ENCODE measurements at regions not wholly inside any gene's neighbourhood (a gene's known extent, or its start where the extent isn't known, plus 50 kb on each side); places are given as distances from the start of the nearest gene placed in this dataset.

DNA sequence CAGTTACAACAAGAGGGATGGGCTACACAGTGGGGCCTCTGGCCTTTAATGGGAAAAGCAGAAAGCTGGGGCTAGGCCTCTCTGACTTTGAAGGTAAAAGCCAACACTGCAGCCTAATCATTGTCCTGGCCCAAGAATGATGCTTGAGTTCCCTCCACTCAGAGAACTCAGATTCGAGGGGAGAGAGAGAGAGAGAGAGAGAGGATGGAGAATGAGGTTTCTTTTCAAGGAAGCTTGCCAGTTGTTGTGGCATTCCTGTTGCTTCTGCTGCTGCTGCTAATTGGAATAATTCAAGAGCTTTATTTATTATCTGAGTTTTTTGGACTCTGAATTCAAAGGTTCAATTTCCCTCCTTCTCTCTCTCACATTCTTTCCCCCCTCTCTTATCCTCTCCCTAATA, 144.6 kb upstream of the IRX6 start:
- FAIRE-seq (no peak), DNase-seq (ENCODE audit: low read depth, low spot score) (no peak)
- Histone ChIP-seq H3K36me3 (ENCODE audit: control insufficient read depth in 2 of 2, extremely low read depth in 1 of 2, insufficient read depth in 2 of 2, low read length in 2 of 2) (no peaks in the 10 kb centered on the region), H3K4me1 (ENCODE audit: control insufficient read depth, extremely low read depth, insufficient read depth, low read length) (no peaks in the 10 kb centered on the region), H3K27me3 (ENCODE audit: control insufficient read depth in 2 of 2, insufficient read depth in 2 of 2, low read length in 2 of 2) (no peaks in the 10 kb centered on the region), H3K4me3 (replicated peaks in 1 of 3; ENCODE audit: insufficient read depth in 1 of 3, low read depth in 1 of 3, low read length in 3 of 3) (no peak overlapping the region), H3K9me3 (replicated peaks; ENCODE audit: control insufficient read depth, insufficient read depth, low read length) (no peaks in the 10 kb centered on the region), H4K20me1 (replicated peaks; ENCODE audit: control insufficient read depth, extremely low read depth, insufficient read depth, low read length) (no peaks in the 10 kb centered on the region), H3K79me2 (ENCODE audit: control insufficient read depth, insufficient read depth, low read length) (no peaks in the 10 kb centered on the region), H3K9me1 (replicated peaks; ENCODE audit: control insufficient read depth, extremely low read depth, insufficient read depth, low read length) (no peaks in the 10 kb centered on the region), H3K4me2 (ENCODE audit: insufficient read depth, low read length) (no peak overlapping the region), H3K27ac (ENCODE audit: insufficient read depth, low read depth, low read length) (no peak overlapping the region), H3K9ac (replicated peaks; ENCODE audit: extremely low read depth, insufficient read depth, low read length) (no peak overlapping the region), H2AFZ (ENCODE audit: low read depth, low read length) (no peak overlapping the region)
- ChIA-PET CTCF (no interaction called here), POLR2A (no interaction called here)
- dilution Hi-C loops (cut with MboI; ENCODE audit: extremely low pct_ligation_motif_present, low sequenced_read_pairs) (no loop called here), intact Hi-C loops (cut with micrococcal nuclease) (no loop called here)
- TF ChIP-seq POLR2AphosphoS5 (IDR thresholded peaks at IDR 0.05; ENCODE audit: insufficient read depth, low read depth, low read length) (no peak), GATA2 (IDR thresholded peaks at IDR 0.05; ENCODE audit: insufficient read depth, insufficient read length, low read depth, low read length) (no peak), JUN (IDR thresholded peaks at IDR 0.05; ENCODE audit: borderline replicate concordance, insufficient read depth, insufficient read length, low read depth) (no peak), CTCF (IDR thresholded peaks at IDR 0.05; ENCODE audit: extremely low read depth in 1 of 2, insufficient read depth in 1 of 2, low read depth in 1 of 2, low read length in 2 of 2) (no peak), MYC (IDR thresholded peaks at IDR 0.05; ENCODE audit: low read depth, low read length) (no peak), FOS (IDR thresholded peaks at IDR 0.05; ENCODE audit: borderline replicate concordance, insufficient read depth, low read length) (no peak), POLR2A (IDR thresholded peaks at IDR 0.05; ENCODE audit: low read depth, low read length) (no peak), EZH2 (IDR thresholded peaks at IDR 0.05; ENCODE audit: borderline replicate concordance, low read depth, low read length, severe bottlenecking) (no peak), MAX (IDR thresholded peaks at IDR 0.05; ENCODE audit: insufficient read depth, insufficient read length) (no peak)
- BruUV-seq (replicated peaks), result no TSS peak

Data from endothelial cell of umbilical vein (primary cell).